Fibroblast of pulmonary artery (primary cell): ENCODE measurements at regions not wholly inside any gene's neighbourhood (a gene's known extent, or its start where the extent isn't known, plus 50 kb on each side); places are given as distances from the start of the nearest gene placed in this dataset.
"Not testable (repeated sequence)": the region's sequence is repeated elsewhere in the genome, so short reads cannot be mapped to it uniquely, and the experiment has no call there.

ENCODE experiments used
- DNase-seq: peaks from one replicate; pipeline ENCODE4 v3.0.0-alpha.2; 2010; ENCODE audit warnings: low read depth
- H3K4me3 ChIP-seq: replicated peaks from 2 replicates; pipeline ENCODE4 v1.5.1; 2011; ENCODE audit warnings: low read depth, mild to moderate bottlenecking, control low read depth, low read length, moderate library complexity
- TF ChIP-seq, protein P1 (sequence below): IDR thresholded peaks from 2 replicates; pipeline ENCODE4 v1.5.1; 2011; ENCODE audit warnings: mild to moderate bottlenecking, control low read depth, low read length, inconsistent platforms; ENCODE audit errors: missing control alignments

DNA sequence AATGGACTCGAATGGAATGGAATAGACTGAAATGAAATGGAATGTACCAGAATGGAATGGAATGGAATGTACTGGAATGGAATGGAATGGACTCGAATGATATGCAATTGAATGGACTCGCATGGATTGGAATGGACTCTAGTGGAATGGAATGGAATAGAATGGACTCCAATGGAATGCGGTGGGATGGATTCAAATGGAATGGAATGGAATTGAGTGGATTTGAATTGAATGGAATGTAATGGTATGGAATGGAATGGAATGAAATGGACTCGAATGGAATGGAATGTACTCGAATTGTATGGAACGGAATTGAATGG is 99.6 kb upstream of the FBXO28 start:
- DNase-seq: no peak
- TF ChIP-seq, protein P1, sequence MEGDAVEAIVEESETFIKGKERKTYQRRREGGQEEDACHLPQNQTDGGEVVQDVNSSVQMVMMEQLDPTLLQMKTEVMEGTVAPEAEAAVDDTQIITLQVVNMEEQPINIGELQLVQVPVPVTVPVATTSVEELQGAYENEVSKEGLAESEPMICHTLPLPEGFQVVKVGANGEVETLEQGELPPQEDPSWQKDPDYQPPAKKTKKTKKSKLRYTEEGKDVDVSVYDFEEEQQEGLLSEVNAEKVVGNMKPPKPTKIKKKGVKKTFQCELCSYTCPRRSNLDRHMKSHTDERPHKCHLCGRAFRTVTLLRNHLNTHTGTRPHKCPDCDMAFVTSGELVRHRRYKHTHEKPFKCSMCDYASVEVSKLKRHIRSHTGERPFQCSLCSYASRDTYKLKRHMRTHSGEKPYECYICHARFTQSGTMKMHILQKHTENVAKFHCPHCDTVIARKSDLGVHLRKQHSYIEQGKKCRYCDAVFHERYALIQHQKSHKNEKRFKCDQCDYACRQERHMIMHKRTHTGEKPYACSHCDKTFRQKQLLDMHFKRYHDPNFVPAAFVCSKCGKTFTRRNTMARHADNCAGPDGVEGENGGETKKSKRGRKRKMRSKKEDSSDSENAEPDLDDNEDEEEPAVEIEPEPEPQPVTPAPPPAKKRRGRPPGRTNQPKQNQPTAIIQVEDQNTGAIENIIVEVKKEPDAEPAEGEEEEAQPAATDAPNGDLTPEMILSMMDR: no peak
- H3K4me3 ChIP-seq: no peak overlapping the region

DNA sequence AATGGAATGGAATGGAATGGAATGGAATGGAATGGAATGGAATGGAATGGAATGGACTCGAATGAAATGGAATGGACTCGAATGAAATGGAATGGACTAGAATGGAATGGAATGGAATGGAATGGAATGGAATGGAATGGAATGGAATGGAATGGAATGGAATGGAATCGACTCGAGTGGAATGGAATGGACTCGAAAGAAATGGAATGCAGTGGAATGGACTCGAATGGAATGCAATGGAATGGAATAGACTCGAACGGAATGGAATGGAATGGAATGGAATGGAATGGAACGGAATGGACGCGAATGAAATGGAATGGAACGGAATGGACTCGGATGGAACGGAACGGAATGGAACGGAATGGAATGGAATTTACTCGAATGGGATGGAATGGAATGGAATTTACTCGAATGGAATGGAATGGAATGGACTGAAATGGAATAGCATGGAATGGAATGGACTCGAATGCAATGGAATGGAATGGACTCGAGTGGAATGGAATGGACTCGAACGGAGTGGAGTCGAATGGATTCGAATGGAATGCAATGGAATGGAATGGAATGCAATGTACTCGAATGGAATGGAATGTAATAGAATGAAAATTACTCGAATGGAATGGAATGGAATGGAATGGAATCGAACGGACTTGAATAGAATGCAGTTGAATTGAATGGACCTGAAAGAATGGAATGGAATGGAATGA is 100.1 kb upstream of the FBXO28 start:
- DNase-seq: not testable (repeated sequence)

DNA sequence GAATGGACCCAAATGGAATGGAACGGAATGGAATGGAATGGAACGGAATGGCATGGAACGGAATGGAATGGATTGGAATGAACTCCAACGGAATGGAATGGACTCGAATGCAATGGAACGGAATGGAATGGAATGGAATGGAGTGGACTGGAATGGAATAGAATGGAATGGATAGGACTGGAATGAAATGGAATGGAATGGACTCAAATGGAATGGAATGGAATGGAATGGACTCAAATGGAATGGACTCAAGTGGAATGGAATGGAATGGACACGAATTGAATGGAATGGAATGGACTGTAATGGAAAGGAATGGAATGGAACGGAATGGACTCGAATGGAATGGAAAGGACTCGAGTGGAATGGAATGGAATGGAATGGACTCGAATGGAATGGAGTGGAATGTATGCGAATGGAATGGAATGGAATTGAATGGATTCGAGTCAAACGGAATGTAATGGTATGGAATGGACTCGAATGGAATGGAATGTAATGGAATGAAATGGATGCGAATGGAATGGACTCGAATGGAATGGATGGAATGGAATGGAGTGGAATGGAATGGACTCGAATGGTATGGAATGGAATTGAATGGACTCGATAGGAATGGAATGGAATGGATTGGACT is 101.0 kb upstream of the FBXO28 start:
- DNase-seq, H3K4me3 ChIP-seq: not testable (repeated sequence)

More for the DNA sequence above, 100.1 kb upstream of the FBXO28 start:
- not testable (repeated sequence) for H3K4me3 ChIP-seq

DNA sequence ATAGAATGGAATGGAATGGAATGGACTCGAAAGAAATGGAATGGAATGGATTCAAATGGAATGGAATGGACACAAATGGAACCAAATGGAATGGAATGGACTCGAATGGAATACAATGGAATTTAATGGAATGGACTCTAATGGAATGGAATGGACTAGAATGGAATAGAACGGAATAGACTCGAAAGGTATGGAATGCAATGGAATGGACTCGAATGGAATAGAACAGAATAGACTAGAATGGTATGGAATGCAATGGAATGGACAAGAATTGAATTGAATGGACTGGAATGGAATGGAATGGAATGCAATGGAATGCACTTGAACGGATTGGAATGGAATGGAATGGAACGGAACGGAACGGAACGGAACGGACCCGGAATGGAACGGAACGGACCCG is 101.7 kb upstream of the FBXO28 start:
- DNase-seq, H3K4me3 ChIP-seq: not testable (repeated sequence)

DNA sequence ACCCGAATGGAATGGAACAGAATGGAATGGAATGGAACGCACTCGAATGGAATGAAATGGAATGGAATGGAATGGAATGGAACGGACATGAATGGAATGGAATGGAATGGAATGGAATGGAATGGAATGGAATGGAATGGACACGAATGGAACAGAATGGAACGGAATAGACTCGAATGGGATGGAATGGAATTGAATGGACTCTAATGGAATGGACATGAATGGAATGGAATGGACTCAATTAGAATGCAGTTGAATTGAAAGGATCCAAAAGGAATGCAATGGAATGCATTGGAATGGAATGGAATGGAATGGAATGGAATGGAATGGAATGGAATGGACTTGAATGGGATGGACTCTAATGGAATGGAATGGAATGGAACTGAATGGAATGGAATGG is 102.2 kb upstream of the FBXO28 start:
- not testable (repeated sequence) for DNase-seq, H3K4me3 ChIP-seq

DNA sequence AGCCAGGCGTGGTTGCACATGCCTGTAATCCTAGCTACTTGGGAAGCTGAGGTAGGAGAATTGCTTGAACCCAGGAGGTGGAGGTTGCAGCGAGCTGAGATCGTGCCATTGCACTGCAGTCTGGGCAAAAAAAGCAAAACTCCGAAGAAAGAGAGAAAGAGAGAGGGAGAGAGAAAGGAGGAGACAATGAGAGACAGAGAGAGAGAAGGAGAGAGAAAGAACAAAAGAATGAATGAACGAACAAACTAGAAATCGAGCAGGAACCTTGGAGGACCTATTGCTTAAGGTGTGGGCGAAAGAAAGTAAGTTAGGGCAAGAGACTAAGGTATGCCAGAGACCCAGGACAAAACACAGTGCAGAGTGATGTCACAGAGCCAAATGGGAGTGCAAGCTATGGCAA is 102.8 kb upstream of the FBXO28 start:
- H3K4me3 ChIP-seq, DNase-seq: not testable (repeated sequence)

DNA sequence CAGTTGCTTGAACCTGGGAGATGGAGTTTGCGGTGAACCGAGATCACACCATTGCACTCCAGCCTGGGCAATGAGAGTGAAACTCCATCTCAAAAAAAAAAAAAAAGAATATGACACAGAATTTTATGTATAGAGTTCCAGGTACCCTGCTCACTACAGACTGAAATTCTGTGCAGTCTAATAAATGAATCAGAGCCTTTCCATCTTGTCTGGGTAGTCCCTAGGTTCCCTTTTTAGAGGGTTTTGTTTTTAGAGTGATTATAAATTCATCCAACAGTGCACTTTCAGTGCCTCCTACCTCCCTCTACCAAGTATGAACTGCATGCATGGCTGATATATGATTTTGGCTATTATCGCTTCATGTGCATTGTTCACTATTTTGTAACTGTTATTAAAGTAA is 107.9 kb upstream of the FBXO28 start:
- DNase-seq, H3K4me3 ChIP-seq: not testable (repeated sequence)

DNA sequence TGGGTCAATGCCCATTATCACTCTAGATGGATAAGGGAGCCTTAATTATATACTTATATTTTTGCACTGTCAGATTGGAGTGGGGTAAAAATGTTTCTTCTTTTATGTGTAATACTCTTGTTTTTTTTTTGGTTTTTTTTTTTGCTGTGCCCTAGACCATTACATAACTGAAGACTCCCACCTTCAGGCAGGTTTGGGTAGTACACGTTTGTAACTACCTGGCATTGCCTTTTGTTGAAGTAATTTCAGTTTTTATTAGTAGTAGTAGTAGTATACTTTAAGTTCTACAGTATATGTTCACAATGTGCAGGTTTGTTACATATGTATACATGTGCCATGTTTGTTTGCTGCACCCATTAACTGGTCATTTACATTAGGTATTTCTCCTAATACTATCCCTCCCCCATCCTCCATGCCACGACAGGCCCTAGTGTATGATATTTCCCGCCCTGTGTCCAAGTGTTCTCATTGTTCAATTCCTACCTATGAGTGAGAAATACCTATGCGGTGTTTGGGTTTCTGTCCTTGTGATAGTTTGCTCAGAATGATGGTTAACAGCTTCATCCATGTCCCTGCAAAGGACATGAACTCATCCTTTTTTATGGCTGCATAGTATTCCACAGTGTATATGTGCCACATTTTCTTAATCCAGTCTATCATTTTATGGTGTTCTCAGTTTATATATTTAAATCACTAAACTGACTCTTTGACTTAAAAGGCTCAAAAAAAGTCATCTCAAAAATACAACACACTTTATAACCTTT is 109.2 kb upstream of the FBXO28 start:
- TF ChIP-seq, protein P1: peak; percentile 46
- H3K4me3 ChIP-seq: not testable (repeated sequence)
- peak; percentile 61 for DNase-seq

DNA sequence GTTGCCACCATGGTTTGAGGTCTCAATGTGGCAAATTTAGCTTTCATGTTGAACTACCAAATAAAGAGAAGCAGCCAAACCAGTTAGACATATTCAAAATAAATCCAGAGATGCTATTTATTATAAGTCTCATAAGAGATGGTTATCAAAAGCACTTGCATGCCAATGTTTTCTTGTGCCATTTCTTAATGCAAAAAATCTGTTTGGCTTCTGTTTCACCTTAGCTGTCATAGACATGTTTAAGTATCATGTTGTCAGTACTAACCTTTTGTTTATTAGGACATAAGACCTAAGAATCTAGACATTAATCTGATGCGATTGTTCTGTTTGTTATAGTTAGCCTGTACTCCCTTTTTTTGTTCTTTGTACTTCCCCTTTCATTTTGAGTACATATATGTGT is 110.0 kb upstream of the FBXO28 start:
- not testable (repeated sequence) for DNase-seq, H3K4me3 ChIP-seq

DNA sequence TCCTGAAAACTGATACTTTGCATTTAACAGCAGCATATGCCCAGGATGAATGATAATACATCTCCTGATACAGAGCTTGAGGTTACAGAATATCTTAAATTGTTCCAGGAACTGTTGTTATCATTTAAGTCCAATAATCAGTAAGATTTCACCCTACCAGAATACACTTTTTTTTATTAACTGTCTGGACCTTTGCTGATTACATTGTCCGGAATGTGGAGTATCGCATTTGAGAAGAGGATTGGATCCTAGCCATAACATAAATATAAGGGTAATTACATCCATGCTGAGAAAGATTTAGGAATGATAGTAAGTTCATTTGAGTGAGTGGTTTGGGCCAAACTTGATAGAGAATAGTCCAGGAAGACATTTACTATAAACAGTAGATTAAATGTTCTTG is 112.2 kb upstream of the FBXO28 start:
- not testable (repeated sequence) for DNase-seq, H3K4me3 ChIP-seq

DNA sequence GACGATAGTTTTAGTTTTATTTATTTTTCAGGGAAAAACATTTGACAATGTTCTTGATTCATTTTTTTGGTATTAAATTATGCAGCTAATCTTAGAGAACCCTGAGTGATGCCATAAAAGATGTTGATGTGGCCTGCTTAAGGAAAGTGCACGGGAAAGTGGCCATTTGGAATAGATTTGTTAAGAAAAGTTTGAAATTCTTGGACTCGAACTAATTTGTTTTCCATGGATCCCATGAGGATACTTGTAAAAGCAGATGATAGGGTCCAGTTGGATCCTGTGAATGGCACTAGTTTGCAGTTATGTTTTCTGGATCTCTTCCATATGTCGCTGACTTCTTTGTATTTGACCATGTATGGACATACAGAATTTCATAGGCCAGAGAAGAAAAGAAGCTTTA is 114.2 kb upstream of the FBXO28 start:
- not testable (repeated sequence) for H3K4me3 ChIP-seq, DNase-seq

DNA sequence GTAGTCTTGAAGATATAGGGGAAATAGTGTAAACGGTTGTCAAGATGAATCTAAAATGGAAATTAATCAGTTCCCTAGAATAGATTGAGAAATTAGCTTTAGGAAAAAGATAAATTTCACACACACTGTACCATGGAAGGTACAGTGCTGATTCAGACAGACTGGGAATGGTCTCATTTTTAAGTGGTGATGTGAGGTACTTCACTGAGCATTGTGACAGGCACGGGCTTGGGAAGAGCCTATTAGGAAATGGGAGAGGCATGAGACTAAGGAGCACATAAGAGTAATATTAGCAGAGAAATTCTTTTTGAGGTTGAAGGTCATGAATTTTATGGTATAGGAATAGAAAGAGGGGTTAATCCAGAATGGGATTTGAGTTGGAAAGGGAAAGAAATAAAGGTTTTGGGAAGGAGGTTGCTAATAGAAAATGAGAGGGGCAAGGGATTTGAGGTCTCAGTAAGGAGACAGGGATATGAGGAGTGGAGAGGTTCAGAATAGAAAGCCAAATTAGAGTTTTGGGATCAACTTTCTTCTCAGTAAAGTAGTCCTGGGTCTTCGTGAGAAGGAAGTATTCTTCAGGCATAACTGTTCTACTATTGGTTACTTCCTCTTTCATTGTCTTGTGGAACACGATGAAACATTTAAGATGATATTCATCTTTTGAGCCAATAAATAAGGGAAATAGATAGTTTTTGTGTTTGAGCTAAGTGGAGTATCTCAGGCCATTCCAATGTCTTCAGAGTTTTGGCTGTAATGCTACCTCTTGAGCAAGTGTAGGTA is 115.0 kb upstream of the FBXO28 start:
- not testable (repeated sequence) for DNase-seq, H3K4me3 ChIP-seq

DNA sequence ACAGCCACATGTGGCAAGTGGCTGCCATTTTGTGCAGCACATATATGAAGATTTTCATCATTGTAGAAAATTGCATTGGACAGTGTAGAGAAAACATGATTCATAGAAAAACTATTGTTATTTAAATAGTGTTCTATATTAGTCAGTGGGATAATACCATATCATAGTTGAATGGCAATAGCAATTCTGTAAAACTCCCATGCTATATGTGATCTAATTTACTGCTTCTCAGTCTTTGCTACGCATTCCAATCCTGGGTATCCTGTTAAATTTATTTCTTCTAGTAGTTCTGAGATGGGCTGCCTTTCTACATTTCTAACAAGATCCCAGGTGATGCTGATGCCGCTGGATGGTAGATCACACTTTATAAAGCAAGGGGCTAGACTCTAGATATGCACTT is 117.5 kb upstream of the FBXO28 start:
- H3K4me3 ChIP-seq, DNase-seq: not testable (repeated sequence)

DNA sequence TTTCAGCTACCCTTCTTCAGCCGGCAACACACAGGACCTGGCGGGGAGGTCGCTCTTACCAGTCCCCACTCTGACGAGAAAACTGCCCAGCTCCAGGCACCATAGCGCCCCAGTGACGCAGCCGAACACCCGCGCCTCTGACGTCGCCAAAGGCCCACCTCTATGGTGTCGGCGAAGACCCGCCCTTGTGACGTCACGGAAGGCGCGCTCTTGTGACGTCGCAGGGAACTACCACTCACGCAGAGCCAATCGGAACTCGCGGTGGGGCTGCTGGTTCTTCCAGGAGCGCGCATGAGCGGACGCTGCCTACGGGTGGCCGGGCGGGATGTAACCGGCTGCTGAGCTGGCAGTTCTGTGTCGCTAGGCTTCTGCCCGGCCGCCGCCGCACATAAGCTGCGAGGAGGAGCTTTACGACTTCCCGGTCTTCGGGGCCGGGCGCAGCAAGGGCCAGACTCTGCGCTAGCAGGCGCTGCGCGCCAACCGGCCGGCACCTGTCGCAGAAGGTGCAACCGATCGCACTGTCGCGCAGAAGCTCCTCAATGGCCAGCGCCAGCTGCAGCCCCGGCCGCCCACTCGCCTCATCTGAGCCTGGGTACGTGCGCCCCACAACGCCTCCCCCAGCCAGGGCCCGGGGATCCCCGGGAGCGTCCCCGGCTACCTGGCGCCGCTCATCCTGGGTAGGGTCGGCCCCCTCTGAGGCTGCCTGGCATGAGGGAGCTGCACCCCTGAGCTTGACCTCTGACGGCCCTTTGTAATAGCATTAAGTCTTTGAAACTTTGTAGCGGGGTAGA is 121.3 kb upstream of the FBXO28 start:
- DNase-seq: peak; percentile 99
- peak overlapping the region; percentile 61 for H3K4me3 ChIP-seq

DNA sequence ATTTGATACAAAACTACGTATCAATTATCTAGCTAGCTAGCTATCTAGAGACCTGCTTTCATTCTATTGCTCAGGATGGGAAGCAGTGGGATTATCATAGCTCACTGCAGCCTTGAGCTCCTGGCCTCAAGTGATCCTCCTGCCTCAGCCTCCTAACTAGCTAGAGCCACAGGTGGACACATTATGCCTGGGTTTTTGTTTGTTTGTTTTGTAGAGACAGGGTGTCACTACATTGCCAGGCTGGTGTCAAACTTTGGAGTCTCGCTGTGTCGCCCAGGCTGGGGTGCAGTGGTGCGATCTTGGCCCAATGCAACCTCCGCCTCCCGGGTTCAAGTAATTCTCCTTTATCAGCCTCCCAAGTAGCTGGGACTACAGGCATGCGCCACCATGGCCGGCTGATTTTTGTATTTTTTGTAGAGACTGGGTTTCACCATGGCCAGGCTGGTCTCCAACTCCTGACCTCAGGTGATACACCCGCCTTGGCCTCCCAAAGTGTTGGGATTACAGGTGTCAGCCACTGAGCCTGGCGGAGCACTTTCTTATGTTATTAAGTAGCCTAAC is 122.5 kb upstream of the FBXO28 start:
- not testable (repeated sequence) for H3K4me3 ChIP-seq, DNase-seq
